Activated CD4-positive, alpha-beta T cell treated with anti-CD3 and anti-CD28 coated beads for 24 hours (primary cell): ENCODE measurements at regions not wholly inside any gene's neighbourhood (a gene's known extent, or its start where the extent isn't known, plus 50 kb on each side); places are given as distances from the start of the nearest gene placed in this dataset.

Source experiments
- DNase-seq, 2 donors: peaks; one replicate each; pipeline ENCODE4 v3.0.0-alpha.2; 2020; ENCODE audit warnings: low read depth in 2 of 2

- DNase-seq = no peak
Observed at GRCh38 chr14:22338381-22338780, 250.6 kb downstream of the DAD1 start.

- DNase-seq = no peak
Observed at GRCh38 chr14:22337938-22338337, 251.1 kb downstream of the DAD1 start.

DNA sequence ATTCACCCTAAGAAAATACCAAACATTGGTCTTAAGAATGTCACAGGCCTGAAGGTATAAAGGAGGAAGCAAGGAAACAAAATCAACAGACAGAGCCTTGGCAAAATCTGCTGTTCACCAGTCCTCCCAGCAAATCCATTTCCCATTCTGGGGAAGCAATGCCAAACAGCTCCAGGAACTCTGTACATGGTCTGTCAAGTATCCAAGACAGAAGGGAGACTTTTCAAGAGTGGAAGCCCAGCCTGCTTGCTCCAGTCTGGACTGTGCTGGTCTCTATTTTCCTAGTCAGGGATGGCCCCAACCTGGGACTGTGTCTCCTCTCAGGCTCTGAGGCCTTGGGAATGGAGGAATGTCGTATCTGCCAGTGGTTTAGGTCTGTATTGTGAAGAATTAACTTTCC, 251.5 kb downstream of the DAD1 start:
- no peak for DNase-seq

GRCh38 chr14:22336031-22336430, 253.0 kb downstream of the DAD1 start:
- DNase-seq = no peak

GRCh38 chr14:22334627-22335026, 254.4 kb downstream of the DAD1 start:
- DNase-seq = no peak

DNA sequence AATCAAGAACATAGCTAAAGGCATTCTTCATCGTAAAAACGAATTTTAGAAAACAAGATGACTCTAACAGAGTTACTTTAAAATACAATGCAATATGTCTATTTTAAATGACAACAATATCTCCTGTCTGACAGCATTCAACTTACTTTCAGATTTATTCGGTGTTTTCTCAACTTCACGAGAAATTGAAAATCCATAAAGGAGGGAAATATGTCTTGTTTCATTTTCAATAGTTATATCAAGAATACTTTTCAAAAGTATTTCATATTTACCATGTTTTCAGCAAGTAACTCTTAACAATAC, 254.8 kb downstream of the DAD1 start:
- DNase-seq = no peak

GRCh38 chr14:22333422-22334274, 255.4 kb downstream of the DAD1 start:
- no peak for DNase-seq

- no peak for DNase-seq
Observed at GRCh38 chr14:22332686-22333421, 256.2 kb downstream of the DAD1 start.

DNA sequence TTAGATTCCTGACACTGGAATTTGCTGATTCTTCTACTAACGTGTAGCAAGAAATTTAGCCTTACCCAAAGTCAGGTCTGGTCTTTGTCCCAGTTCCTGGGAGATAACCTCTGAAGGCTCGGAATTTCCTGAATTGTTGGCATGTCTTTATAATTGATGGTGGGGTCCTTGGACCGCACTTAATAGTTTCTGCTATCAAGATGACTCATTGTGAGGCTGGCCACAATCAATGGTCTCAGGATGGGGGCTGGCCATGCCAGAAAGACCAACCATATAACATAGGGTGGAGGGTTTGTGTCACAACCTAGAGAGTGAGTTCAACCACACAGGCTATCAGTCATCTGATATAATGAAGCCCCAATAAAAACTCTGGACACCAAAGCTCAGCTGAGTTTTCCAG, 259.7 kb downstream of the DAD1 start:
- DNase-seq = no peak

GRCh38 chr14:22325676-22326400, 263.2 kb downstream of the DAD1 start:
- DNase-seq = no peak

DNA sequence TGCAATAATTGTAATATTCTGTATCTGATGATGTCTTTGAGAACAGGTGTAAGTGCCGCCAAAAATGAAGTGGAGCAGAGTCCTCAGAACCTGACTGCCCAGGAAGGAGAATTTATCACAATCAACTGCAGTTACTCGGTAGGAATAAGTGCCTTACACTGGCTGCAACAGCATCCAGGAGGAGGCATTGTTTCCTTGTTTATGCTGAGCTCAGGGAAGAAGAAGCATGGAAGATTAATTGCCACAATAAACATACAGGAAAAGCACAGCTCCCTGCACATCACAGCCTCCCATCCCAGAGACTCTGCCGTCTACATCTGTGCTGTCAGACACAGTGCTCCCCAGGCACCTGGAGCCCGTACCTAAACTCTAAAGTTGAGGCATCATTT, 268.7 kb downstream of the DAD1 start:
- no peak for DNase-seq

DNA sequence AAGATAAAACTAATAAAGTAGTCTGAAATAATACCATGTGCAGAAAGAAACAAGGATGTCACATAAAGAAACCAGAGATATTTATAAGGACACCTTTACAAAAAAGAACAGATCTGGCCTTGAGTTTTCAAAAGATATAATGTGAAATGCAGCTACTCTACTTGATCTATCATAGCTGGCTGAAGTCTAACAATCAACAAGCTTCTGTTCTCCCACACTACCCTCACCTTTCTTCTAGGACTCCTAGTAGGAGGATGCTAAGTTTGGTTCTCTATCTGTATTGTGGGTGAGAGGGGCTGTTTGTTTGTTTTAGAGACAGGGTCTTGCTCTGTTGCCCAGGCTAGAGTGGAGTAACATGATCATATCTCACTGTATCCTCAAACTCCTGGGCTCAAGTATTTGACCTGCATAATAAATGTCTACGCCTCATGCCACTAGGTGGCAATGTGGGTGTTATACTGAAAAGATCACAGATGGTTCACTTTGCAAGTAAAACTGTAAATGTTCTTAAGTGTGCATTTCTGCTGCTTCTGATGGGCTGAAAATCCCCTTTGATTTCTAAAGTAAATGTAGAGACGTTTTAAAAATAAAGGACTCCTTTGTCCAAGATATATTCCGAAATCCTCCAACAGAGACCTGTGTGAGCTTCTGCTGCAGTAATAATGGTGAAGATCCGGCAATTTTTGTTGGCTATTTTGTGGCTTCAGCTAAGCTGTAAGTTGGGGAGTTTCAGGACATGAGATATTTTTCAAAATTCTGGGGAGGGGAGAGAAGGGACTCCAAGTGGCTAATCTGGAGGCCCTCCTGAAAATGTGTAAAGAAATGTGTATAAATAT, 269.3 kb downstream of the DAD1 start:
- DNase-seq = no peak

- DNase-seq = no peak
Observed at GRCh38 chr14:22318951-22319350, 270.1 kb downstream of the DAD1 start.

GRCh38 chr14:22316473-22316872, 272.6 kb downstream of the DAD1 start:
- no peak for DNase-seq

DNA sequence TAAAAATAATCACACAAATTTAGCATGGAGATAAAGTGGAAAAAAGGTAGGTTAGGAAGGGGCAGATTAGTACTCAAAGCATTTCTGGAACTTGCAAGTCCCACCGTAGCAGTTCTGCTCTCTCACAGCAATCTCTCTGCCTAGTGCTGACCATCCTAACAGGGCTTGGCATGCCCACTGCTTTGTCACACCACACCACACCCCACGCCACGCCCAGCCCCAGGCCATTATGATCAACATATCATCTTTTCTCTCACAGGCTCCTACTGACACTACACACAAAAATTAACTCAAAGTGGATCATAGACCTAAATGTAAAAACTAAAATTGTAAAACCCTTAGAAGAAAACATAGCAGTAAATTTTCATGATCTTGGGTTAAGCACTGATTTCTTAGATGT, 273.7 kb downstream of the DAD1 start:
- DNase-seq = no peak

GRCh38 chr14:22314183-22314820, 274.7 kb downstream of the DAD1 start:
- DNase-seq = no peak

DNA sequence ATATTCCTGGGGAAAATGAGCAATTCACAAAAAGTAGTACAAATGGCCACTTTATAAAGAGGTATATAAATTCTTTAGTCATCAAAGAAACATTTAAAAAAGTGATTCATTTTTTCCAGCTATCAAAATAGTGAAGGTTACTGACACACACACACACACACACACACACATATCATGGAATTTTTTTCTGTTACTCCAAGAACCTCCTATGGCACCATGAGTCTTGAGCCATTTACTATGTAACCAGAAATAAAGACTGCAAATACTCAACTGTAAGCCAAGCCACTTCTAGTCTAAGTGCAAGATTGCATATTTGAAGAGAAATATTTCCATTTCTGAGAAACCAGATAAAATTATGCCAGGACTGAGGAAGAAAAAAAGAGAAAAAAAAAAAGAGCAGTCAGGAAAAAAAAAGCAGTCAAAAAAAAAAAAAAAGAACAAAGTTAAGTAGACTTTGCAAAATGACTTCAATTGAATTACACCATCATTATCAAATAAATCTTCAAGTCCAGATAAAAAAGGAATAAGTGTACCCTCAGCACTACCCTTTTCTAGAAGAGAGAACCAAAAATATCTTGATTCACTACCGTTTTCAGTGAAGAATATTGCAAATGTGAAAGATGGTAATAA, 275.7 kb downstream of the DAD1 start:
- DNase-seq = no peak

DNA sequence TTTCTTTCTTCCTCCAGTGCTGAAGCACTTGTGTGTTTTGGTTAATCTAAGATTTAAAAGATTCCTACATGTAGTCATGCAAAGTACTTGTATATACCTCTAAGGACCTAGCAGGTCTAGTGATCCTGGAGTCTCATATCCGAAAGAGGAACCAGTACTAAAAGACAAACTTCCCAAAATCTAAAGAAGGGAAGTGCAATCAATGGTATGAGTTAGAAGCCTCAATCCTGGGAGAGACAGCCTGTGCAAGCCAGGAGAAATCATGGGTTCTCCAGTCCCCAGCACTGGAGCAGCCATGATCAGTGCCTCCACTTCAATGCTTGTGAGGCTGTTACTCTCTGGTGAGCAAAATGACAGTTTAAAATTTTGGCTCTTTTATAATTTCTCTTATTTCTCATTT, 277.4 kb downstream of the DAD1 start:
- DNase-seq = no peak

GRCh38 chr14:22305607-22306006, 283.4 kb downstream of the DAD1 start:
- DNase-seq = no peak

- DNase-seq = no peak
Observed at GRCh38 chr14:22304326-22304725, 284.7 kb downstream of the DAD1 start.
